Omental fat pad (tissue), 3 donors: ENCODE measurements at regions not wholly inside any gene's neighbourhood (a gene's known extent, or its start where the extent isn't known, plus 50 kb on each side); places are given as distances from the start of the nearest gene placed in this dataset.

Experiments used
- ATAC-seq: fragments of 150-250 bp; one replicate; pipeline ENCODE4 v1.9.1; 2016; ENCODE audit warnings: mild to moderate bottlenecking, moderate library complexity; ENCODE audit not compliant: low FRiP score
- DNase-seq: peaks from one replicate; pipeline ENCODE4 v3.0.0-alpha.2; 2019; ENCODE audit warnings: low spot score
- TF ChIP-seq, protein P1 (sequence below), 3 donors: fragments of 450-650 bp; IDR thresholded peaks; one replicate each; pipeline ENCODE4 v1.5.1; 2016 to 2017; ENCODE audit warnings: antibody characterized with exemption in 3 of 3, mild to moderate bottlenecking in 3 of 3, moderate library complexity in 2 of 3

GRCh38 chr3:14336749-14337598 is 65.4 kb upstream of the SLC6A6 start:
- ATAC-seq (no peak), DNase-seq (no peak)
- TF ChIP-seq, protein P1, sequence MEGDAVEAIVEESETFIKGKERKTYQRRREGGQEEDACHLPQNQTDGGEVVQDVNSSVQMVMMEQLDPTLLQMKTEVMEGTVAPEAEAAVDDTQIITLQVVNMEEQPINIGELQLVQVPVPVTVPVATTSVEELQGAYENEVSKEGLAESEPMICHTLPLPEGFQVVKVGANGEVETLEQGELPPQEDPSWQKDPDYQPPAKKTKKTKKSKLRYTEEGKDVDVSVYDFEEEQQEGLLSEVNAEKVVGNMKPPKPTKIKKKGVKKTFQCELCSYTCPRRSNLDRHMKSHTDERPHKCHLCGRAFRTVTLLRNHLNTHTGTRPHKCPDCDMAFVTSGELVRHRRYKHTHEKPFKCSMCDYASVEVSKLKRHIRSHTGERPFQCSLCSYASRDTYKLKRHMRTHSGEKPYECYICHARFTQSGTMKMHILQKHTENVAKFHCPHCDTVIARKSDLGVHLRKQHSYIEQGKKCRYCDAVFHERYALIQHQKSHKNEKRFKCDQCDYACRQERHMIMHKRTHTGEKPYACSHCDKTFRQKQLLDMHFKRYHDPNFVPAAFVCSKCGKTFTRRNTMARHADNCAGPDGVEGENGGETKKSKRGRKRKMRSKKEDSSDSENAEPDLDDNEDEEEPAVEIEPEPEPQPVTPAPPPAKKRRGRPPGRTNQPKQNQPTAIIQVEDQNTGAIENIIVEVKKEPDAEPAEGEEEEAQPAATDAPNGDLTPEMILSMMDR (IDR thresholded peaks at IDR 0.05), result no peak

DNA sequence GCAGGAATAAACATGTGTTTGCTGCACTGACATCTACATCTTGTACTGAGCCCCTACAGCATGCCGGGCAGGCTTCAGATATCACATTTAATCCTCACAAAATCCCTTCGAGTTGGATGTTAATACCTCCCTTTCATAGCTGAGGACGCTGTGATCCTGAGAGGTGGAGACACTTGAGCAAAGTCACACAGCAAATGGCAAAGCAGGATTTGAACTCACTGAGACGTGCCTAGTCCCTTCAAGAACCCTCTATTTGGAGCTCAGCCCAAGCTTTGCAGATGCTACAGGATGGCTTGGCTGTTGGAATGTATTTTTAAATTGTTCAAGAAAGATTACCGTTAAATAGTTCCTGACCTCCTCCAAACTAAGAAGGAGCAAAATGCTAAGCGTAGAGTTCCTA is 64.6 kb upstream of the SLC6A6 start:
- no peak for ATAC-seq
- DNase-seq, result no peak
- TF ChIP-seq, protein P1 (IDR thresholded peaks at IDR 0.05), result no peak

DNA sequence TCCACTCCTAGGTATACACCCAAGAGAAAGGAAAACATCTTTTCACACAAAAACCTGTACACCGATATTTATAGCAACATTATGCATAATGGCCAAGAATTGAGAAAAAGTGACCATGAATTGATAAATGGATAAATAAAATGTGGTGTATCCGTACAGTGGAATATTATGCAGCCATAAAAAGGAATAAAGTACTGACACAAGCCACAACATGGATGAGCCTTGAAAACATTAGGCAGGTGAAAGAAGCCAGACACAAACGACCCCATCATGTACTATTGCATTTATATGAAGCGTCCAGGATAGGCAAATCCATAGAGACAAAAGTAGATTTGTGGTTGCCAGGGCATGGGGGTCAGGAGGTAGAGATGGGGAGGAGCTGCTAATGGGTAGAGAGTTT is 64.2 kb upstream of the SLC6A6 start:
- DNase-seq (no peak), ATAC-seq (no peak)
- TF ChIP-seq, protein P1 (IDR thresholded peaks at IDR 0.05), result no peak

DNA sequence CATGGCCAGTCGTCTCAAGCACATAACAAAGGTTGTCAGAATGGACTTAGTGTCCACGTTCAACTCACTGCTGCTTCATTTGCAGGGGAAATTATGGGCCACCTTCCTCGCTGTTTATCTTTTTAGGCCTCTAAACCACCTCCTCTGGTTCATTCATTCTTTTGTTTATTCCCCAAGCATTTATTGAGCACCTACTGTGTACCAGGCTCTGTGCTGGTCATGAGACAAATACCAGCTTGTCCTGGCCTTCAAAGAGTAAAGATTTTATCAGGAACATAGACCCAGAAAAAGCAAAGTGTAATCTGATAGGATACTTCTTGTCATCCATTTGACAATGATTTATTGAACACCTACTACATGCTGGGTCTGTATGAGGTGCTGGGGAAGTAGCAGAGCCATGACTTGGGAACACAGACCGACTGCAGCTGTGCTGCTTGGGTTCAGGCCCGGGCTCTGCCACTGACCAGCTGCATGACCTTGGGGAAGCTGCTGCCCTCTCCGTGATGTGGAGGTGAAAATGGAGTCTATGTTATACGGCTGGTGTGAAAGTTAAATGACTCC is 63.4 kb upstream of the SLC6A6 start:
- no peak for ATAC-seq
- no peak for DNase-seq
- TF ChIP-seq, protein P1 (IDR thresholded peaks at IDR 0.05), result no peak

GRCh38 chr3:14340960-14341708 is 61.3 kb upstream of the SLC6A6 start:
- ATAC-seq (peak; percentile 70), DNase-seq (no peak)
- TF ChIP-seq, protein P1 (IDR thresholded peaks at IDR 0.05), result no peak

GRCh38 chr3:14343338-14344112 is 58.9 kb upstream of the SLC6A6 start:
- ATAC-seq (no peak), DNase-seq (no peak)
- TF ChIP-seq, protein P1 (IDR thresholded peaks at IDR 0.05), result no peak
